Endodermal cell (in vitro differentiated cells): ENCODE measurements at regions not wholly inside any gene's neighbourhood (a gene's known extent, or its start where the extent isn't known, plus 50 kb on each side); places are given as distances from the start of the nearest gene placed in this dataset.

ENCODE experiments used
- DNase-seq: peaks from one replicate; pipeline ENCODE4 v3.0.0-alpha.2; 2017
- H3K27ac ChIP-seq: 2 replicates; pipeline ENCODE4 v1.5.1; 2013; ENCODE audit warnings: mild to moderate bottlenecking, low read depth, low read length, moderate library complexity
- H3K27me3 ChIP-seq: 2 replicates; pipeline ENCODE4 v1.6.1; 2013; ENCODE audit warnings: mild to moderate bottlenecking, low read length, moderate library complexity; ENCODE audit not compliant: insufficient read depth, control insufficient read depth, poor library complexity, severe bottlenecking
- H3K36me3 ChIP-seq: 2 replicates; pipeline ENCODE4 v1.7.0; 2013; ENCODE audit warnings: mild to moderate bottlenecking, low read length, moderate library complexity; ENCODE audit not compliant: control insufficient read depth, insufficient read depth
- H3K4me1 ChIP-seq: one replicate; pipeline ENCODE4 v1.7.0; 2013; ENCODE audit warnings: low read length; ENCODE audit not compliant: control insufficient read depth, insufficient read depth
- H3K4me3 ChIP-seq: 2 replicates; pipeline ENCODE4 v1.5.1; 2013; ENCODE audit warnings: mild to moderate bottlenecking, low read length, moderate library complexity
- H3K9ac ChIP-seq: 2 replicates; pipeline ENCODE4 v1.6.1; 2013; ENCODE audit warnings: mild to moderate bottlenecking, low read length, moderate library complexity; ENCODE audit not compliant: poor library complexity, severe bottlenecking; ENCODE audit errors: extremely low read depth
- H3K9me3 ChIP-seq: 2 replicates; pipeline ENCODE4 v1.6.1; 2013; ENCODE audit warnings: mild to moderate bottlenecking, low read length, moderate library complexity; ENCODE audit not compliant: control insufficient read depth
- H3K27ac Mint-ChIP-seq: 2 replicates; pipeline ENCODE4 v1.8.0; 2020; ENCODE audit warnings: mixed read lengths
- H3K27me3 Mint-ChIP-seq: 2 replicates; pipeline ENCODE4 v1.8.0; 2021; ENCODE audit warnings: mild to moderate bottlenecking, mixed read lengths; ENCODE audit not compliant: insufficient read depth
- H3K36me3 Mint-ChIP-seq: 2 replicates; pipeline ENCODE4 v1.8.0; 2020; ENCODE audit warnings: low read depth, mixed read lengths
- H3K4me1 Mint-ChIP-seq: 2 replicates; pipeline ENCODE4 v1.8.0; 2020; ENCODE audit warnings: mixed read lengths
- H3K4me3 Mint-ChIP-seq: 2 replicates; pipeline ENCODE4 v1.8.0; 2020; ENCODE audit warnings: mild to moderate bottlenecking, moderate library complexity, mixed read lengths
- H3K9me3 Mint-ChIP-seq: 2 replicates; pipeline ENCODE4 v1.8.0; 2020; ENCODE audit warnings: mild to moderate bottlenecking, mixed read lengths
- WGBS, 2 experiments: methylation state at CpG; one replicate each; pipeline versions ENCODE4 v1.1.5 to v1.1.7; 2013; ENCODE audit warnings: missing lambda C conversion rate in 2 of 2, mixed read lengths in 1 of 2; ENCODE audit not compliant: insufficient coverage in 1 of 2, insufficient read length in 1 of 2; 5-methylcytosine and 5-hydroxymethylcytosine counted together
- TF ChIP-seq, protein P1 (sequence below): fragments of 200-600 bp; sonication (generic); conservative IDR thresholded peaks from 2 replicates; pipeline ENCODE4 v1.5.0; 2021; ENCODE audit warnings: antibody characterized with exemption, mild to moderate bottlenecking

DNA sequence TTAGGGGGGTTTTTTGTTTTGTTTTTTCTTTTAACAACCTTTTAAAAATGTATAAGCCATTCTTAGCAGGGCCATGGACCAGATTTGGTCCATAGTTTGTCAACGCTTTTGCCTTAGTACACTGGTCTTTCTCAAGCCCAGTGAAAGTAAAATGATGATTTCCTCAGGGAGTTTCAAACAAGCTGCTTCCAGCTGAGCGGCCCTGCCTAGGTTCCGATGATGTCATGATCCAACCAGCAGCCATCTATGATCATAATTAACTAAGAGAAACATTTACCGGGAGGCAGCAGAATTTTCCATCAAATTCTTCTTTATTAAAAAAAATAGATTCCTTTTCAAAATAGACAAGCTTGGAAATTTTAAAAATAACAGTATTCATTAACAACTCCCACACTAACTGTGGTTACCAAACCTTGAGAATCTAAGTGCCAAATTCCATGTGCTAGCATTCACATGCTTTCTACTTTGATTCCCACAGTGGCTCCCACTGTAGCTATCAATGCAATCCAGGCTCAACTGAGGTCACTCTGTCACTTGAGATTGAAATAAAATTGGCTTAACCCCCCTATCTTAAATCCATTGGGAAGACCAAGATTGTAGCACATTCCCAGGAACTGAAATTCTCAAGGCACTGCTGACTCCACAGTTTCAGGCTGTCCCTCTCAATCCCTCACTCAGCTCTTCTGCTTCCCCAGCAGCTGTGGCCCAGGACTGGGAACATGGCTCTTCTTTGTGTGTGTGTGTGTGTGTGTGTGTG is 148.9 kb downstream of the RNF152 start:
- no peaks in the 10 kb centered on the region for H3K27me3 Mint-ChIP-seq
- no peaks in the 10 kb centered on the region for H3K9me3 Mint-ChIP-seq
- no peaks in the 10 kb centered on the region for H3K36me3 ChIP-seq
- no peaks in the 10 kb centered on the region for H3K27me3 ChIP-seq
- H3K27ac ChIP-seq = no peak overlapping the region
- H3K9ac ChIP-seq = peak overlapping the region; percentile 17
- H3K4me3 Mint-ChIP-seq = no peak overlapping the region
- no peaks in the 10 kb centered on the region for H3K36me3 Mint-ChIP-seq
- WGBS, 2 experiments = 90 to 100% methylated on average over 4 of the region's 4 CpGs
- peaks cover 16% of the 10 kb centered on the region for H3K4me1 ChIP-seq
- no peak for DNase-seq
- TF ChIP-seq, protein P1, sequence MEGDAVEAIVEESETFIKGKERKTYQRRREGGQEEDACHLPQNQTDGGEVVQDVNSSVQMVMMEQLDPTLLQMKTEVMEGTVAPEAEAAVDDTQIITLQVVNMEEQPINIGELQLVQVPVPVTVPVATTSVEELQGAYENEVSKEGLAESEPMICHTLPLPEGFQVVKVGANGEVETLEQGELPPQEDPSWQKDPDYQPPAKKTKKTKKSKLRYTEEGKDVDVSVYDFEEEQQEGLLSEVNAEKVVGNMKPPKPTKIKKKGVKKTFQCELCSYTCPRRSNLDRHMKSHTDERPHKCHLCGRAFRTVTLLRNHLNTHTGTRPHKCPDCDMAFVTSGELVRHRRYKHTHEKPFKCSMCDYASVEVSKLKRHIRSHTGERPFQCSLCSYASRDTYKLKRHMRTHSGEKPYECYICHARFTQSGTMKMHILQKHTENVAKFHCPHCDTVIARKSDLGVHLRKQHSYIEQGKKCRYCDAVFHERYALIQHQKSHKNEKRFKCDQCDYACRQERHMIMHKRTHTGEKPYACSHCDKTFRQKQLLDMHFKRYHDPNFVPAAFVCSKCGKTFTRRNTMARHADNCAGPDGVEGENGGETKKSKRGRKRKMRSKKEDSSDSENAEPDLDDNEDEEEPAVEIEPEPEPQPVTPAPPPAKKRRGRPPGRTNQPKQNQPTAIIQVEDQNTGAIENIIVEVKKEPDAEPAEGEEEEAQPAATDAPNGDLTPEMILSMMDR = no peak
- H3K27ac Mint-ChIP-seq = peak overlapping the region; percentile 69
- no peaks in the 10 kb centered on the region for H3K9me3 ChIP-seq
- H3K4me1 Mint-ChIP-seq = peaks cover 31% of the 10 kb centered on the region
- H3K4me3 ChIP-seq = no peak overlapping the region

DNA sequence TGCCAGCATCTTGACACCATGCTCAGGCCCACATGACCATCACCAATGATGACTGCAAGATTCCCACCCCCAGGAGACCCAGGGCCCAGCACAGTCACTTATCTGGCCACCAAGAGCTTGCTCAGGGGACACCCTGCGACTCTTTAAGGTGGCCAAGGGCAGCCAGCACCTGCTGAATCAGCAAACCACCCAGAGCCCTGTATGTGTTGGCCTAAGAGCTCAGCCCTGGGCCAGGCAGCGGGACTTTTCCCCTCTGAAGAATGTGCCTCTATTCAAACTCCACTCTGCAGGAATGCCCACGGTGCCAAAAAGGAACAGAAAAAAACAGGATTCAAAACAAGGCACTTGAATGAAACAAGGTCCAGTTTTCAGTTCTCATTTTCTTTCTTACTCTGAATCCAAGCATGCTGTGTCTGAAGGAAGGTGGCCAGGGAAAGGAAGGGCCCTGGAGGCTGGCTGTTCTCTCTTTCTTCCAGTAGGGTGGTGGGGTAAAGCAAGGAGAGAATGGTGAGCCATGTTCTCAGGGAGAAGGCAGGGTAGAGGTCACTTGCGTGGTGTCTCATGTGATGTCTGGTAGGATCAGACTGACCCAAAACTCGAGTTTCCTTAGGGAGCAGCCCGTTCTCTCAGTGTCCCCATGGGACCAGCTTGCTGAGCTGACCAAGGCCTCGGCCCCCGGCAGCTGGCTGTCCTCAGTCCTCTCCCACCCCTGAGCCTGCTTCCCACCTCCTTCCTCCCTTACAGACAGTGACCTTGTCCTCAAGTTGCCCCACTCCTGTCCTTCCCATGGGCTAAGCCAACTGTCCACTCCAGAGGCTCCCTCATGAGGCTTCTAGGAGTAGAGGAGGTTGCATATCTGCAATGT is 150.0 kb downstream of the RNF152 start:
- DNase-seq = no peak
- Mint-ChIP-seq H3K4me3 (no peak overlapping the region), H3K27me3 (no peaks in the 10 kb centered on the region), H3K36me3 (no peaks in the 10 kb centered on the region), H3K27ac (peak overlapping the region; percentile 69), H3K4me1 (peaks cover 24% of the 10 kb centered on the region), H3K9me3 (no peaks in the 10 kb centered on the region)
- Histone ChIP-seq H3K27ac (no peak overlapping the region), H3K4me1 (peaks cover 16% of the 10 kb centered on the region), H3K27me3 (no peaks in the 10 kb centered on the region), H3K9ac (no peak overlapping the region), H3K9me3 (no peaks in the 10 kb centered on the region), H3K36me3 (no peaks in the 10 kb centered on the region), H3K4me3 (no peak overlapping the region)
- 92 to 100% methylated on average over 5 to 8 of the region's 8 CpGs for WGBS, 2 experiments
- TF ChIP-seq, protein P1 = peak; percentile 23

DNA sequence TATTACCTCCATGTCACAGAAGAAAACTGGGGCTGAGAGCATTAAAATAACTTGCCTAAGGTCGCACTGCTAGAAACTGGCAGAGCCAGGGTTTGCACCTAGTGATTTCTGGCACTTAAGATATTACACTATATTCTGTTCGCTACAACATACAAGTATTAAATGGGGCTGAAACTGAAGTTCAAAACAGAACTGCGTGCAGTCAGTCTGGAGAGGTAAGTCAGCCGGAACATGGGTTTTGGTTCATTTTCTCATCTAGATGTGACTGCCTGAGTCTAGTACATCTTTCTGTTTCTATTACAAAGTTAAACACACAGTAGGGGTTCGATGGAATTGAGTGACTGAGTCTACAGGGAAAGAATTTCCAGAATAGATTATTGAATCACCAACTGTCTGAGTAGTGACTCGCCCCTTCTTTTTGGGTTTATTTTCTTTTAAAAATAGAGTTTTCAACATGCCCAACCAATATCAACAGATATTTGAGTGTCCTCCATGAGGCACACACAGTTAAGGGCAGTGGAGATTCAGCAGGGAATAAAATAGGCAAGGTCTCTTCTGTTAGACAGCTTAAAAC is 150.8 kb downstream of the RNF152 start:
- H3K9ac ChIP-seq = no peak overlapping the region
- no peaks in the 10 kb centered on the region for H3K36me3 Mint-ChIP-seq
- H3K27ac ChIP-seq = no peak overlapping the region
- no peak overlapping the region for H3K4me3 Mint-ChIP-seq
- no peaks in the 10 kb centered on the region for H3K27me3 ChIP-seq
- H3K27ac Mint-ChIP-seq = no peak overlapping the region
- H3K36me3 ChIP-seq = no peaks in the 10 kb centered on the region
- peaks cover 23% of the 10 kb centered on the region for H3K4me1 Mint-ChIP-seq
- no peak overlapping the region for H3K4me3 ChIP-seq
- DNase-seq = no peak
- 55 to 58% methylated on average over 5 of the region's 6 CpGs for WGBS, 2 experiments
- no peaks in the 10 kb centered on the region for H3K9me3 Mint-ChIP-seq
- TF ChIP-seq, protein P1 = no peak
- H3K9me3 ChIP-seq = no peaks in the 10 kb centered on the region
- peaks cover 16% of the 10 kb centered on the region for H3K4me1 ChIP-seq
- H3K27me3 Mint-ChIP-seq = no peaks in the 10 kb centered on the region
